OCI-LY1 (cell line): ENCODE measurements at regions not wholly inside any gene's neighbourhood (a gene's known extent, or its start where the extent isn't known, plus 50 kb on each side); places are given as distances from the start of the nearest gene placed in this dataset.

Source experiments
- EZH2 ChIP-seq: fragments of 200-600 bp; sonication (generic), shearing (Covaris generic); IDR thresholded peaks from 2 replicates; pipeline ENCODE4 v1.8.0; 2017; ENCODE audit warnings: borderline replicate concordance, mixed run types, mild to moderate bottlenecking, antibody characterized with exemption, low read length, moderate library complexity, mixed read lengths
- TF ChIP-seq, protein P1 (sequence below): fragments of 200-600 bp; sonication (generic), shearing (Covaris generic); IDR thresholded peaks from 2 replicates; pipeline ENCODE4 v1.5.1; 2017; ENCODE audit warnings: mild to moderate bottlenecking, antibody characterized with exemption, low read length, moderate library complexity, mixed read lengths

DNA sequence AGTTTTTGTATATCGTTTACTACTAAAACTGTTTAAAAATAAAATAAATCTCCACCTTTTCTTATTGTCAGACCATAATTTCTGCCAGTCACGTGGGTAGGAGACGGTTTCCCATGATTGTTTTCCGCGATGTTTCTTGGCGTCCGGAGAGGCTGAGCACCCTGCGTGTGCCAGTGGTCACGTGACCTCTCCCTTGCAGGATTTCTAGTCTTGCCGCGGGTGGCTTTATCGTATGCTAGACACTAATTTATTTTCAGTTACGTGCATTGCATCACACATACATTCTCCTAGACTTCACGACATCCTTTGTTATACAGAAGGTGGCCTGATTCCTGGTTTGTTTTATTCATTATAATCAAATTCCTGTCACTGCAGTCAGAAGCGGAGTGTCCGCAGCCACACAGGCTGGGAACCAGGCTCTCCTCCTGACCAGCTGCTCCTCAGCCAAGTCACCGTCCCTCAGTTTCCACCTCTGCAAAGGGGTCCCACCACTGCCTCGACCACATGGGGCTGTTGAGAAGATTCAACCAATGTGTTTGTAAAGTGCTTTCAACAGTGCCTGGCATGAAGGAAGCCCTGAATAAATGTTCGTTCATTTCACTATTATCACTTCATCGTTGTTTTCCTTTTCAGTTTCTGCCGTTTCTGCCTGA, 203.2 kb upstream of the PPP2R2D start:
- TF ChIP-seq, protein P1, sequence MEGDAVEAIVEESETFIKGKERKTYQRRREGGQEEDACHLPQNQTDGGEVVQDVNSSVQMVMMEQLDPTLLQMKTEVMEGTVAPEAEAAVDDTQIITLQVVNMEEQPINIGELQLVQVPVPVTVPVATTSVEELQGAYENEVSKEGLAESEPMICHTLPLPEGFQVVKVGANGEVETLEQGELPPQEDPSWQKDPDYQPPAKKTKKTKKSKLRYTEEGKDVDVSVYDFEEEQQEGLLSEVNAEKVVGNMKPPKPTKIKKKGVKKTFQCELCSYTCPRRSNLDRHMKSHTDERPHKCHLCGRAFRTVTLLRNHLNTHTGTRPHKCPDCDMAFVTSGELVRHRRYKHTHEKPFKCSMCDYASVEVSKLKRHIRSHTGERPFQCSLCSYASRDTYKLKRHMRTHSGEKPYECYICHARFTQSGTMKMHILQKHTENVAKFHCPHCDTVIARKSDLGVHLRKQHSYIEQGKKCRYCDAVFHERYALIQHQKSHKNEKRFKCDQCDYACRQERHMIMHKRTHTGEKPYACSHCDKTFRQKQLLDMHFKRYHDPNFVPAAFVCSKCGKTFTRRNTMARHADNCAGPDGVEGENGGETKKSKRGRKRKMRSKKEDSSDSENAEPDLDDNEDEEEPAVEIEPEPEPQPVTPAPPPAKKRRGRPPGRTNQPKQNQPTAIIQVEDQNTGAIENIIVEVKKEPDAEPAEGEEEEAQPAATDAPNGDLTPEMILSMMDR: no peak
- no peak for TF ChIP-seq EZH2
